HT1080 (cell line): ENCODE measurements at regions not wholly inside any gene's neighbourhood (a gene's known extent, or its start where the extent isn't known, plus 50 kb on each side); places are given as distances from the start of the nearest gene placed in this dataset.

Experiments used
- DNase-seq: peaks from one replicate; pipeline ENCODE4 v3.0.0-alpha.2; 2015; ENCODE audit warnings: low read depth

GRCh38 chr2:219692521-219692920 lies 65.1 kb downstream of the SLC4A3 start:
- DNase-seq, result no peak

GRCh38 chr2:219695145-219695709 lies 67.8 kb downstream of the SLC4A3 start:
- no peak for DNase-seq

- DNase-seq, result no peak
Observed at GRCh38 chr2:219697811-219698747, 70.6 kb downstream of the SLC4A3 start.

- no peak for DNase-seq
Observed at GRCh38 chr2:219698748-219699439, 71.5 kb downstream of the SLC4A3 start.

GRCh38 chr2:219699440-219699821 lies 72.0 kb downstream of the SLC4A3 start:
- DNase-seq, result no peak

- DNase-seq, result no peak
Observed at GRCh38 chr2:219701847-219702634, 74.6 kb downstream of the SLC4A3 start.

GRCh38 chr2:219702796-219703545 lies 75.5 kb downstream of the SLC4A3 start:
- no peak for DNase-seq

GRCh38 chr2:219704878-219705277 lies 77.4 kb downstream of the SLC4A3 start:
- no peak for DNase-seq

- DNase-seq, result peak; percentile 82
Observed at GRCh38 chr2:219706823-219707281, 79.4 kb downstream of the SLC4A3 start.

- DNase-seq, result no peak
Observed at GRCh38 chr2:219707496-219708285, 80.3 kb downstream of the SLC4A3 start.

- no peak for DNase-seq
Observed at GRCh38 chr2:219709331-219709761, 81.9 kb downstream of the SLC4A3 start.

GRCh38 chr2:219713110-219713509 lies 85.7 kb downstream of the SLC4A3 start:
- peak; percentile 77 for DNase-seq

- no peak for DNase-seq
Observed at GRCh38 chr2:219714681-219715400, 87.4 kb downstream of the SLC4A3 start.

GRCh38 chr2:219718066-219718465 lies 90.6 kb downstream of the SLC4A3 start:
- DNase-seq, result no peak

GRCh38 chr2:219719521-219719920 lies 92.1 kb downstream of the SLC4A3 start:
- no peak for DNase-seq

GRCh38 chr2:219720956-219721355 lies 93.5 kb downstream of the SLC4A3 start:
- DNase-seq, result no peak

GRCh38 chr2:219722276-219722879 lies 94.9 kb downstream of the SLC4A3 start:
- DNase-seq, result peak; percentile 56

GRCh38 chr2:219723311-219723710 lies 95.9 kb downstream of the SLC4A3 start:
- DNase-seq, result no peak

GRCh38 chr2:219724628-219725027 lies 97.2 kb downstream of the SLC4A3 start:
- DNase-seq, result no peak
